ENCODE measurements at regions not wholly inside any gene's neighbourhood (a gene's known extent, or its start where the extent isn't known, plus 50 kb on each side); places are given as distances from the start of the nearest gene placed in this dataset.
A peak's percentile ranks its signal among the peaks of the same experiment; 100 is the strongest.

GRCh38 chr17:33481652-33482051 lies 188.6 kb upstream of the ASIC2 start:
- no peak for DNase-seq

GRCh38 chr17:33482636-33483035 lies 189.5 kb upstream of the ASIC2 start:
- no peak for DNase-seq

GRCh38 chr17:33484559-33484958 lies 191.5 kb upstream of the ASIC2 start:
- no peak for DNase-seq

GRCh38 chr17:33486135-33486885 lies 193.2 kb upstream of the ASIC2 start:
- DNase-seq: no peak

GRCh38 chr17:33487187-33487879 lies 194.2 kb upstream of the ASIC2 start:
- DNase-seq: no peak

GRCh38 chr17:33491871-33492481 lies 198.9 kb upstream of the ASIC2 start:
- DNase-seq: no peak

GRCh38 chr17:33492731-33493265 lies 199.7 kb upstream of the ASIC2 start:
- DNase-seq: no peak

- DNase-seq: no peak
Observed at GRCh38 chr17:33493566-33493965, 200.5 kb upstream of the ASIC2 start.

GRCh38 chr17:33494151-33494550 lies 201.1 kb upstream of the ASIC2 start:
- DNase-seq: peak; percentile 27

- DNase-seq: no peak
Observed at GRCh38 chr17:33497623-33498022, 204.5 kb upstream of the ASIC2 start.

GRCh38 chr17:33498069-33498468 lies 205.0 kb upstream of the ASIC2 start:
- DNase-seq: no peak

GRCh38 chr17:33499040-33499439 lies 205.9 kb upstream of the ASIC2 start:
- no peak for DNase-seq

GRCh38 chr17:33500151-33500550 lies 207.1 kb upstream of the ASIC2 start:
- no peak for DNase-seq

GRCh38 chr17:33501185-33501584 lies 208.1 kb upstream of the ASIC2 start:
- no peak for DNase-seq

GRCh38 chr17:33504571-33504970 lies 211.5 kb upstream of the ASIC2 start:
- DNase-seq: no peak

GRCh38 chr17:33506889-33507650 lies 214.0 kb upstream of the ASIC2 start:
- peak; percentile 13 for DNase-seq

GRCh38 chr17:33508215-33508614 lies 215.1 kb upstream of the ASIC2 start:
- DNase-seq: no peak

- no peak for DNase-seq
Observed at GRCh38 chr17:33509331-33509730, 216.2 kb upstream of the ASIC2 start.

- DNase-seq: no peak
Observed at GRCh38 chr17:33511670-33512069, 218.6 kb upstream of the ASIC2 start.

GRCh38 chr17:33512113-33512512 lies 219.0 kb upstream of the ASIC2 start:
- DNase-seq: no peak

- no peak for DNase-seq
Observed at GRCh38 chr17:33513769-33514168, 220.7 kb upstream of the ASIC2 start.

GRCh38 chr17:33514369-33514768 lies 221.3 kb upstream of the ASIC2 start:
- DNase-seq: no peak

GRCh38 chr17:33515974-33516373 lies 222.9 kb upstream of the ASIC2 start:
- DNase-seq: no peak
